Keratinocyte (primary cell): ENCODE measurements at regions not wholly inside any gene's neighbourhood (a gene's known extent, or its start where the extent isn't known, plus 50 kb on each side); places are given as distances from the start of the nearest gene placed in this dataset.

Source experiments
- DNase-seq: peaks from one replicate; pipeline ENCODE4 v3.0.0-alpha.2; 2011; ENCODE audit warnings: low read depth, missing footprints, low spot score
- FAIRE-seq: peaks from 2 replicates; lab custom pipeline; 2011; peaks lifted over from hg19 to GRCh38; lab: Jason Lieb, UNC
- H2AFZ ChIP-seq: 2 replicates; pipeline ENCODE4 v1.6.0; 2012; ENCODE audit warnings: low read length, control low read depth, inconsistent platforms; ENCODE audit not compliant: control insufficient read depth
- H3K27ac ChIP-seq: 2 replicates; pipeline ENCODE4 v1.5.1; 2011; ENCODE audit warnings: low read length; ENCODE audit not compliant: control insufficient read depth, insufficient read depth
- H3K27me3 ChIP-seq: 3 replicates; pipeline ENCODE4 v1.6.0; 2011; ENCODE audit warnings: low read length; ENCODE audit not compliant: control insufficient read depth, insufficient read depth; ENCODE audit errors: extremely low read depth
- H3K36me3 ChIP-seq, 2 experiments: 2 replicates in 1 of 2; 3 replicates in 1 of 2; pipeline ENCODE4 v1.5.1; 2011; ENCODE audit warnings: low read length in 2 of 2, mild to moderate bottlenecking in 1 of 2; ENCODE audit not compliant: control insufficient read depth in 2 of 2, insufficient read depth in 2 of 2; ENCODE audit errors: extremely low read depth in 1 of 2
- H3K4me1 ChIP-seq: 3 replicates; pipeline ENCODE4 v1.5.1; 2011; ENCODE audit warnings: low read length; ENCODE audit not compliant: control insufficient read depth, insufficient read depth; ENCODE audit errors: extremely low read depth
- H3K4me2 ChIP-seq: 3 replicates; pipeline ENCODE4 v1.6.0; 2011; ENCODE audit warnings: low read depth, low read length; ENCODE audit not compliant: control insufficient read depth, insufficient read depth; ENCODE audit errors: extremely low read depth
- H3K4me3 ChIP-seq, 3 experiments: fragments of 200-600 bp in 1 of 3; sonication (generic) in 1 of 3; 2 replicates in 2 of 3; 3 replicates in 1 of 3; pipeline ENCODE4 v1.5.1; 2011 to 2016; ENCODE audit warnings: low read length in 3 of 3, mild to moderate bottlenecking in 3 of 3, control low read depth in 2 of 3, inconsistent platforms in 1 of 3, low read depth in 1 of 3, mixed read lengths in 1 of 3, mixed run types in 1 of 3, moderate library complexity in 1 of 3; ENCODE audit not compliant: control insufficient read depth in 2 of 3, insufficient read depth in 2 of 3; ENCODE audit errors: extremely low read depth in 1 of 3
- H3K79me2 ChIP-seq: 2 replicates; pipeline ENCODE4 v1.6.0; 2012; ENCODE audit warnings: low read length; ENCODE audit not compliant: control insufficient read depth, insufficient read depth
- H3K9ac ChIP-seq: 3 replicates; pipeline ENCODE4 v1.6.0; 2011; ENCODE audit warnings: low read length; ENCODE audit not compliant: control insufficient read depth, insufficient read depth; ENCODE audit errors: extremely low read depth
- H3K9me1 ChIP-seq: 3 replicates; pipeline ENCODE4 v1.6.0; 2011; ENCODE audit warnings: low read length; ENCODE audit not compliant: control insufficient read depth, insufficient read depth; ENCODE audit errors: extremely low read depth
- H3K9me3 ChIP-seq: 2 replicates; pipeline ENCODE4 v1.5.1; 2012; ENCODE audit warnings: low read depth, low read length; ENCODE audit not compliant: control insufficient read depth
- H4K20me1 ChIP-seq: 3 replicates; pipeline ENCODE4 v1.6.0; 2011; ENCODE audit warnings: low read length; ENCODE audit not compliant: control insufficient read depth, insufficient read depth; ENCODE audit errors: extremely low read depth
- EZH2 ChIP-seq: IDR thresholded peaks from one replicate; pipeline ENCODE4 v1.6.1; 2012; ENCODE audit warnings: inconsistent platforms, mild to moderate bottlenecking, low read length, moderate library complexity
- dilution Hi-C: fragments of 300-500 bp; cut with MboI; formaldehyde crosslinking; loops from one replicate; pipeline ENCODE4 v1.7.0; 2020; ENCODE audit warnings: low sequenced_read_pairs; ENCODE audit not compliant: extremely low pct_ligation_motif_present
- TF ChIP-seq, protein P1 (sequence below), 3 experiments: IDR thresholded peaks in 1 of 3; conservative IDR thresholded peaks in 1 of 3; optimal IDR thresholded peaks in 1 of 3; 2 replicates in 2 of 3; 3 replicates in 1 of 3; pipeline versions ENCODE3 to v1.5.1; 2011; ENCODE audit warnings: low read length in 3 of 3, mild to moderate bottlenecking in 3 of 3, moderate library complexity in 2 of 3, control low read depth in 1 of 3, inconsistent platforms in 1 of 3; ENCODE audit not compliant: insufficient read depth in 2 of 3; ENCODE audit errors: extremely low read depth in 1 of 3

DNA sequence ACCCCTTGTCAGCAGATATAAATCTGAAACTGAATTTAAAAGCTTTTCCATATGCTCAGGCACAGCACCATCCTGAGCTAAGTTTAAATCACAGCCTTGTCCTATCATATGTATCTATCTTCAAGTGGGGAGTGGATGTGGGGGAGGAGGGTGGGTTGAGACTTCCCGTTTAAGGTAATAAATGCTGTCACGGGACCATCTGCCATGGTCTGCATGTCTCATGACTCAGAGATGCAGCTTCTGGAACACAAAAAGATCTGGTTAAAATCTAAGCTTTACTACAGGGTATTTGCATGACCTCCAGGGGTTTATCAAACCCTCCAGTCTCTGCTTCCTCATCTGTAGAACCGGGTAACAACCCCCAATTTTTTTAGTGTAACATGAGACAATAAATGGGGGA is 377.7 kb upstream of the ST6GAL2 start:
- no peaks in the 10 kb centered on the region for H3K9me1 ChIP-seq
- no peaks in the 10 kb centered on the region for H3K36me3 ChIP-seq
- no peak overlapping the region for H2AFZ ChIP-seq
- dilution Hi-C loops, result no loop called here
- H3K4me1 ChIP-seq, result no peaks in the 10 kb centered on the region
- no peak for FAIRE-seq
- no peaks in the 10 kb centered on the region for H3K79me2 ChIP-seq
- H3K9ac ChIP-seq, result no peak overlapping the region
- DNase-seq, result no peak
- no peaks in the 10 kb centered on the region for H3K27me3 ChIP-seq
- no peaks in the 10 kb centered on the region for H3K9me3 ChIP-seq
- TF ChIP-seq, protein P1, sequence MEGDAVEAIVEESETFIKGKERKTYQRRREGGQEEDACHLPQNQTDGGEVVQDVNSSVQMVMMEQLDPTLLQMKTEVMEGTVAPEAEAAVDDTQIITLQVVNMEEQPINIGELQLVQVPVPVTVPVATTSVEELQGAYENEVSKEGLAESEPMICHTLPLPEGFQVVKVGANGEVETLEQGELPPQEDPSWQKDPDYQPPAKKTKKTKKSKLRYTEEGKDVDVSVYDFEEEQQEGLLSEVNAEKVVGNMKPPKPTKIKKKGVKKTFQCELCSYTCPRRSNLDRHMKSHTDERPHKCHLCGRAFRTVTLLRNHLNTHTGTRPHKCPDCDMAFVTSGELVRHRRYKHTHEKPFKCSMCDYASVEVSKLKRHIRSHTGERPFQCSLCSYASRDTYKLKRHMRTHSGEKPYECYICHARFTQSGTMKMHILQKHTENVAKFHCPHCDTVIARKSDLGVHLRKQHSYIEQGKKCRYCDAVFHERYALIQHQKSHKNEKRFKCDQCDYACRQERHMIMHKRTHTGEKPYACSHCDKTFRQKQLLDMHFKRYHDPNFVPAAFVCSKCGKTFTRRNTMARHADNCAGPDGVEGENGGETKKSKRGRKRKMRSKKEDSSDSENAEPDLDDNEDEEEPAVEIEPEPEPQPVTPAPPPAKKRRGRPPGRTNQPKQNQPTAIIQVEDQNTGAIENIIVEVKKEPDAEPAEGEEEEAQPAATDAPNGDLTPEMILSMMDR (optimal IDR thresholded peaks at IDR 0.05 in 1 of 3, IDR thresholded peaks at IDR 0.05 in 1 of 3, conservative IDR thresholded peaks at IDR 0.05 in 1 of 3; ENCODE audit: extremely low read depth in 1 of 3, insufficient read depth in 2 of 3, low read length in 3 of 3), result no peak
- TF ChIP-seq EZH2, result no peak
- H4K20me1 ChIP-seq, result no peaks in the 10 kb centered on the region
- no peak overlapping the region for H3K4me2 ChIP-seq
- H3K27ac ChIP-seq, result no peak overlapping the region
- no peak overlapping the region for H3K4me3 ChIP-seq

- H3K9me3 ChIP-seq, result no peaks in the 10 kb centered on the region
- H3K4me2 ChIP-seq, result no peak overlapping the region
- no peak overlapping the region for H2AFZ ChIP-seq
- H3K4me1 ChIP-seq, result no peaks in the 10 kb centered on the region
- H3K79me2 ChIP-seq, result no peaks in the 10 kb centered on the region
- dilution Hi-C loops, result no loop called here
- TF ChIP-seq, protein P1 (optimal IDR thresholded peaks at IDR 0.05 in 1 of 3, IDR thresholded peaks at IDR 0.05 in 1 of 3, conservative IDR thresholded peaks at IDR 0.05 in 1 of 3; ENCODE audit: extremely low read depth in 1 of 3, insufficient read depth in 2 of 3, low read length in 3 of 3), result no peak
- TF ChIP-seq EZH2, result no peak
- H4K20me1 ChIP-seq, result no peaks in the 10 kb centered on the region
- H3K27me3 ChIP-seq, result no peaks in the 10 kb centered on the region
- FAIRE-seq, result no peak
- no peak overlapping the region for H3K9ac ChIP-seq
- DNase-seq, result no peak
- H3K4me3 ChIP-seq, result no peak overlapping the region
- no peak overlapping the region for H3K27ac ChIP-seq
- H3K36me3 ChIP-seq, result no peaks in the 10 kb centered on the region
- H3K9me1 ChIP-seq, result no peaks in the 10 kb centered on the region
Observed at GRCh38 chr2:107264184-107264583, 378.2 kb upstream of the ST6GAL2 start.
